ENCODE measurements at regions not wholly inside any gene's neighbourhood (a gene's known extent, or its start where the extent isn't known, plus 50 kb on each side); places are given as distances from the start of the nearest gene placed in this dataset.

DNA sequence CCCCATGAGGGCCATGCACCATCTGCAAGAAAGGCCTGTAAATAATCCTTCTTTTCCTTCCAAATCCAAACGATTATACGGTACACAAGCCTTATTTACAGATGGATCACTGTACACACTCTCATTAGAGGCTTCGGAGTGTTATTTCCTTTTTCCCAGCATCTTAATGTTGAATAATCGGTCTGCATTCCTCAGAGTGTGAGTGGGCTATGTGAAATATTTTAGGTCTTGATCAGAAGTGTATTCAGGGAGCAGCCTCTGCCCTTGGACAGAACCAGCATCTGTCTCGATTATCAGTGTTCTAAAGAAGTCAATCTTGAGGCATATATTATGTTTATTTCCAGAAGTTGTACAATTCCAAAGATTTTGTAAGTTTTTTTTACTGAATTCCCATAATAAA lies 340.6 kb downstream of the SEC23A start:
- intact Hi-C loops (cut with DNase I): no loop called here
- Histone ChIP-seq H3K4me3 (no peak overlapping the region), H3K27me3 (no peaks in the 10 kb centered on the region), H3K27ac (no peak overlapping the region), H3K36me3 (peaks cover 0 to 3% (median 0%) of the 10 kb centered on the region in 9 donors), H3K9me3 (peaks cover 0 to 25% (median 0%) of the 10 kb centered on the region in 11 donors), H3K4me1 (no peaks in the 10 kb centered on the region)
- ATAC-seq: no peak
- no peak for DNase-seq
- WGBS, 2 donors: 75 to 79% methylated on average over 5 of the region's 5 CpGs
- TF ChIP-seq, protein P1, sequence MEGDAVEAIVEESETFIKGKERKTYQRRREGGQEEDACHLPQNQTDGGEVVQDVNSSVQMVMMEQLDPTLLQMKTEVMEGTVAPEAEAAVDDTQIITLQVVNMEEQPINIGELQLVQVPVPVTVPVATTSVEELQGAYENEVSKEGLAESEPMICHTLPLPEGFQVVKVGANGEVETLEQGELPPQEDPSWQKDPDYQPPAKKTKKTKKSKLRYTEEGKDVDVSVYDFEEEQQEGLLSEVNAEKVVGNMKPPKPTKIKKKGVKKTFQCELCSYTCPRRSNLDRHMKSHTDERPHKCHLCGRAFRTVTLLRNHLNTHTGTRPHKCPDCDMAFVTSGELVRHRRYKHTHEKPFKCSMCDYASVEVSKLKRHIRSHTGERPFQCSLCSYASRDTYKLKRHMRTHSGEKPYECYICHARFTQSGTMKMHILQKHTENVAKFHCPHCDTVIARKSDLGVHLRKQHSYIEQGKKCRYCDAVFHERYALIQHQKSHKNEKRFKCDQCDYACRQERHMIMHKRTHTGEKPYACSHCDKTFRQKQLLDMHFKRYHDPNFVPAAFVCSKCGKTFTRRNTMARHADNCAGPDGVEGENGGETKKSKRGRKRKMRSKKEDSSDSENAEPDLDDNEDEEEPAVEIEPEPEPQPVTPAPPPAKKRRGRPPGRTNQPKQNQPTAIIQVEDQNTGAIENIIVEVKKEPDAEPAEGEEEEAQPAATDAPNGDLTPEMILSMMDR (IDR thresholded peaks at IDR 0.05): no peak

DNA sequence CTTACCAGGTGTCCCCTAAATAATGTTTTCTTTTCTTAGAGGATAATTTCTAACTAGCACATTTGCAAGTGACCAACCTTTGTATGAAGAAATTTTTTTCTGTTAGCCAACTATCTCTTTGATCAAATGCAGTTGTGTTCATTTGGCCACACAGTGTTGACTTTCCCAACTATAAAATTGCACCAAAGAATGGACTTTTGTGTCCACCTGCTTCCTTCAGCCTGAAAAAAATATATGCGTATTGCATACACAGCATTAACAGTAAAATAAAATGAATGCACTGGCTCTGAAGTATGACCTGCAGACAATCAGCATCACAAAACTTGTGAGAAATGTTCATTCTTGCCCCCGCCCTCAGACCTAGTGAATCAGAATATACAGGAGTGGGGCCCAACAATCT lies 342.0 kb downstream of the SEC23A start:
- H3K9me3 ChIP-seq: peaks cover 0 to 28% (median 0%) of the 10 kb centered on the region in 11 donors
- intact Hi-C loops (cut with DNase I): no loop called here
- H3K4me1 ChIP-seq: no peaks in the 10 kb centered on the region
- WGBS, 2 donors: 88 to 90% methylated on average over 2 of the region's 2 CpGs
- no peak for DNase-seq
- H3K27me3 ChIP-seq: no peaks in the 10 kb centered on the region
- TF ChIP-seq, protein P1 (IDR thresholded peaks at IDR 0.05): no peak
- H3K36me3 ChIP-seq: peaks cover 0 to 3% (median 0%) of the 10 kb centered on the region in 9 donors
- H3K4me3 ChIP-seq: no peak overlapping the region
- H3K27ac ChIP-seq: no peak overlapping the region
- no peak for ATAC-seq

DNA sequence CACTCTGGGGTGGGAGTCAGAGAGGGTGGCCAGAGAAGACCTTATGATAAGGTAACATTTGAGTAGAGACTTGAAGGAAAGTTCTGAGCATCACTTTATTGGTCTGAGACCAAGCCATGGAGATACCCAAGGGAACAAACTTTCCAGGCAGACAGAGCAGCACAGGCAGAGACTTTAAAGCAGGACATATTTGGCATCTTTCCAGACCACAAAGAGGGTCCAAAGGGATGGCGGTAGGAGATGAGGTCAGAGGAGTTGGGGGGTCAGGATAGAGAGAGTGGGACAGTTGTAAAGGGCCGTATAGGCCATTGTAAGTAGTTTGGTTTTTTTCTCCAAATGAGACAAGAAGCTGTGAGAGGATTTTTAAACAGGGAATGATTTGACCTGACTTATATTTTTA lies 344.4 kb downstream of the SEC23A start:
- intact Hi-C loops (cut with DNase I): no loop called here
- H3K4me3 ChIP-seq: no peak overlapping the region
- H3K27ac ChIP-seq: no peak overlapping the region
- peaks cover 0 to 20% (median 0%) of the 10 kb centered on the region in 11 donors for H3K9me3 ChIP-seq
- no peaks in the 10 kb centered on the region for H3K36me3 ChIP-seq
- ATAC-seq (no peak), DNase-seq (no peak)
- no peaks in the 10 kb centered on the region for H3K4me1 ChIP-seq
- TF ChIP-seq, protein P1 (IDR thresholded peaks at IDR 0.05): no peak
- no peaks in the 10 kb centered on the region for H3K27me3 ChIP-seq
- WGBS, 2 donors: 61 to 69% methylated on average over 2 of the region's 2 CpGs

DNA sequence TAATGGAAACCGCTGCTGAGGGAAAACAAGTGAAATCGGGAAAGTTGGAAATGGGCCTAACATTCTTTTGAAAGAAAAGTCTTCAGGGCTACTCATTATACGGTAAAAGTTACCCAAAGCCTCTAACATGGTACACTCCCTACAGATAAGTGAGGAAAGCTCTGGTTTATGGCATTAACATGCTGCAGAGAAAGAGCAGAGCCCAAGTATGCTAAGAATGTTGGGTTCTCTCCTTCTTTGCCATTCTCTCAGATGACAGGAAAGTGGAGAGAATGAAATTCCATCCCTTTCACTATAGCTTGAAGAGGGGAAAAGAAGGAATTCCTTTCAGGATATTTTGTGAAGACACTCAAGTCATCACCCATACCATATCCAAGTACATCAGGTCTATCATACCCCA lies 348.0 kb downstream of the SEC23A start:
- TF ChIP-seq, protein P1 (IDR thresholded peaks at IDR 0.05): no peak
- ATAC-seq (no peak), DNase-seq (no peak)
- no peak overlapping the region for H3K4me3 ChIP-seq
- no peaks in the 10 kb centered on the region for H3K4me1 ChIP-seq
- H3K27me3 ChIP-seq: no peaks in the 10 kb centered on the region
- WGBS, 2 donors: 41 to 51% methylated on average over 3 of the region's 3 CpGs
- H3K27ac ChIP-seq: no peak overlapping the region
- H3K9me3 ChIP-seq: peaks cover 0 to 20% (median 0%) of the 10 kb centered on the region in 11 donors
- intact Hi-C loops (cut with DNase I): no loop called here
- H3K36me3 ChIP-seq: no peaks in the 10 kb centered on the region

Data from heart right ventricle (tissue), 16 donors.